ENCODE measurements at regions not wholly inside any gene's neighbourhood (a gene's known extent, or its start where the extent isn't known, plus 50 kb on each side); places are given as distances from the start of the nearest gene placed in this dataset.
"Not testable (repeated sequence)": the region's sequence is repeated elsewhere in the genome, so short reads cannot be mapped to it uniquely, and the experiment has no call there.

GRCh38 chr14:22176957-22177356 is 412.1 kb downstream of the DAD1 start:
- Mint-ChIP-seq H3K9me3 (ENCODE audit: low read depth) (no peaks in the 10 kb centered on the region), H3K27ac (peak overlapping the region; percentile 58), H3K4me3 (peak overlapping the region; percentile 23), H3K36me3 (ENCODE audit: low read depth) (peaks cover 1% of the 10 kb centered on the region), H3K4me1 (peaks cover 17% of the 10 kb centered on the region), H3K27me3 (no peaks in the 10 kb centered on the region)
- ATAC-seq (peak; percentile 84), DNase-seq (no peak)
- POLR2A ChIA-PET = interaction anchor here (1.0 kb wide), 1 partner anchor 379 kb away, joined by 3 read pairs; no protein-coding TSS in a partner anchor
- intact Hi-C loops (cut with DNase I, micrococcal nuclease) = no loop called here
- CTCF ChIA-PET = interaction anchor here (0.7 to 1.8 kb wide), 5 partner anchors 9 to 67 kb away, joined by 3 to 8 read pairs (median 4); no protein-coding TSS in a partner anchor

GRCh38 chr14:22175278-22175558 is 413.8 kb downstream of the DAD1 start:
- intact Hi-C loops (cut with DNase I, micrococcal nuclease); H3K27ac Mint-ChIP-seq: not testable (repeated sequence)

DNA sequence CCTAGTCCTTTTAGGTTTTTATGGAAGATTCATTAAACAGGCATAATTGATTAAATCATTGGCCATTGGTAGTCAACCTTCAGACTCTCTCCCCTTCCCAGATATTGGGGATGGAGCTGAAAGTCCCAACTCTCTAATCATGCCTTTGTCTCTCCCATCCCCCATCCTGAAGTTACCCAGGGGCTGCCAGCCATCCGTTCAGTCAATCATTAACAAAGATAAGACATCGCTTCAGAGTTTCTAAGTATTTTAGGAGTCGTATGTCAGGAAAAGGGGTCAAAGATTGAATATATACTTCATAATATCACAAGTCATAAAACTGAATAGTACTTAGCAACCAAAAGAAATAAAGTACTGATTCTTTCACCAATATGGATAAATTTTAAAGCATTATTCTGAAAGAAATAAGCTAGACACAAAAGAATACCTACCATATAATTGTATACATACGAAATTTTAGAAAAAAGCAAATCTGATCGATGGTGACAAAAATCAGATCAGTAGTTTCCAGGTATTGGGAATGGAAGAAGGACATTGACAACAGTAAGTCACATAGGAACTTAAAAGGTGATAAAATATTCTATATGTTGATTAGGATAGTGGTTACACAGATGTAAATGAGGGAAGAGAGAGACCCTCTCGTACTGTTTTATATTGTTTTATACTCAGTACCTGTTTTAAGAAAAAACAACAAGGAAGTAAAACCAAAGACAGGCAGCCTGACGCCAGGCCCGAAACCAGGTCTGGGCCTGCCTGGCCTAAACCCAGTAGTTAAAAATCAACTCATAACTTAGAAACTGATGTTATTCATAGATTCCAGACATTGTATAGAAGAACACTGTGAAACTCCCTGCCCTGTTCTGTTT is 414.4 kb downstream of the DAD1 start:
- Mint-ChIP-seq H3K27ac (no peak overlapping the region), H3K4me3 (no peak overlapping the region), H3K4me1 (peaks cover 15% of the 10 kb centered on the region), H3K36me3 (ENCODE audit: low read depth) (peaks cover 5% of the 10 kb centered on the region), H3K9me3 (ENCODE audit: low read depth) (no peaks in the 10 kb centered on the region), H3K27me3 (no peaks in the 10 kb centered on the region)
- no peak for DNase-seq
- POLR2A ChIA-PET = no interaction called here
- intact Hi-C loops (cut with DNase I, micrococcal nuclease) = no loop called here
- no peak for ATAC-seq
- CTCF ChIA-PET = no interaction called here

More at GRCh38 chr14:22175278-22175558, 413.8 kb downstream of the DAD1 start:
- H3K36me3 Mint-ChIP-seq (ENCODE audit: low read depth); H3K27me3 Mint-ChIP-seq; POLR2A ChIA-PET; H3K4me3 Mint-ChIP-seq; DNase-seq; CTCF ChIA-PET; H3K9me3 Mint-ChIP-seq (ENCODE audit: low read depth); ATAC-seq: not testable (repeated sequence)
- H3K4me1 Mint-ChIP-seq = peaks cover 17% of the 10 kb centered on the region

DNA sequence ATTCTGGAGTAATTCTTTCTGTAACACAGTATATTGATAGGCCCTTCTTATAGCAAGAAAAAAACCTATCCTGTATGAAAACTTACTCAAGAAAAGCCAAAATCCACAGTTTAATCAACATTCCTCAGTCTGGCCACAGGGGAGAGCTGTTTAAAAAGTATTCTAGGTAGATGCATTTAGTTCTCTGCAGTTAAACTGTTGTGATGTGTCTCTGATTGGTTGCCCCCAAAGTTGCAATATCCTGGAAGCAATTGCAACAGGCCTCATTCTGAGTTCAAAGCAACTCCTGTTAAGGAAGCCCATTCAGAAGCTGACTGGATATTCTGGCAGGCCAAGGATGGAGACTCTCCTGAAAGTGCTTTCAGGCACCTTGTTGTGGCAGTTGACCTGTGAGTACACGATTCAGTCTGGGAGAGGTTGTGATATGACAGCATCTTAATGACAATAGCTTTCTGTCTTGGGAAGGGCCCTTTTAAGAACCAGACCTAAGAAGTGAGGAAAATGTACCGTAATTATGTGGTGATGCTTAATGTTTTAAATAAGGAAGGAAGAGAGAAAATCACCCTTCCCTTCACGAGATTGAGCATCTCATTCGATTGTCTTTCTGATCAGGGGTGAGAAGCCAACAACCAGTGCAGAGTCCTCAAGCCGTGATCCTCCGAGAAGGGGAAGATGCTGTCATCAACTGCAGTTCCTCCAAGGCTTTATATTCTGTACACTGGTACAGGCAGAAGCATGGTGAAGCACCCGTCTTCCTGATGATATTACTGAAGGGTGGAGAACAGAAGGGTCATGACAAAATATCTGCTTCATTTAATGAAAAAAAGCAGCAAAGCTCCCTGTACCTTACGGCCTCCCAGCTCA is 420.7 kb downstream of the DAD1 start:
- no peak for DNase-seq
- CTCF ChIA-PET = interaction anchor here (0.9 to 1.7 kb wide), 2 partner anchors 9 to 33 kb away, joined by 3 to 4 read pairs; no protein-coding TSS in a partner anchor
- peak overlapping the region; percentile 69 for H3K4me3 Mint-ChIP-seq

DNA sequence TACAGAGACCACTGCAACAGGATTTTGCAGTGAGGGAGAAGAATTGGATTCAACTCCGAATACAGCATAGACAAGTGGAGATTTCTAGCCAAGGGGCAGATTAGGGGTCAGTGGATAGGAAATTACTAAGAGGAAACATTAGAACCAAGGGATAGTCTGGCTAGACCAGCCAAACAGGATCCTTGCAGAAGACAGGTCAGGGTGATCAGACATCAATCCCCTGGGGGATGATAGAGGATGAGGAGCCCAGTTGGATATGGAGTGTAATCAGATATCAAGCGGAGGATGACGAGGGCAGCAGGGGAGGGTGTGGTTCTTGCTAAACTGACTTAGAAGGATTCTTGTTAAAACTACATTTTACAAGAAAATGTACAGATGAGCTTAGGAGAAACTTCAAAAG is 424.4 kb downstream of the DAD1 start:
- CTCF ChIA-PET = interaction anchor here (0.8 to 2.5 kb wide), 3 partner anchors 12 to 406 kb away, joined by 3 to 8 read pairs (median 7); no protein-coding TSS in a partner anchor
- POLR2A ChIA-PET = no interaction called here
- Mint-ChIP-seq H3K4me1 (peaks cover 13% of the 10 kb centered on the region), H3K9me3 (ENCODE audit: low read depth) (no peaks in the 10 kb centered on the region), H3K27me3 (no peaks in the 10 kb centered on the region), H3K27ac (no peak overlapping the region), H3K36me3 (ENCODE audit: low read depth) (peaks cover 2% of the 10 kb centered on the region), H3K4me3 (no peak overlapping the region)
- no peak for ATAC-seq
- intact Hi-C loops (cut with DNase I, micrococcal nuclease) = loop anchor here in 1 of 2 experiments (5.0 kb wide), 2 partner anchors 38 to 328 kb away; no protein-coding TSS in a partner anchor
- no peak for DNase-seq

More for the DNA sequence above, 420.7 kb downstream of the DAD1 start:
- ATAC-seq = peak; percentile 63
- Mint-ChIP-seq H3K4me1 (peaks cover 4% of the 10 kb centered on the region), H3K36me3 (ENCODE audit: low read depth) (peaks cover 6% of the 10 kb centered on the region), H3K9me3 (ENCODE audit: low read depth) (no peaks in the 10 kb centered on the region), H3K27ac (peak overlapping the region; percentile 81), H3K27me3 (no peaks in the 10 kb centered on the region)
- intact Hi-C loops (cut with DNase I, micrococcal nuclease) = loop anchor here in 1 of 2 experiments (5.0 kb wide), 1 partner anchor 34 kb away; no protein-coding TSS in a partner anchor
- POLR2A ChIA-PET = no interaction called here

DNA sequence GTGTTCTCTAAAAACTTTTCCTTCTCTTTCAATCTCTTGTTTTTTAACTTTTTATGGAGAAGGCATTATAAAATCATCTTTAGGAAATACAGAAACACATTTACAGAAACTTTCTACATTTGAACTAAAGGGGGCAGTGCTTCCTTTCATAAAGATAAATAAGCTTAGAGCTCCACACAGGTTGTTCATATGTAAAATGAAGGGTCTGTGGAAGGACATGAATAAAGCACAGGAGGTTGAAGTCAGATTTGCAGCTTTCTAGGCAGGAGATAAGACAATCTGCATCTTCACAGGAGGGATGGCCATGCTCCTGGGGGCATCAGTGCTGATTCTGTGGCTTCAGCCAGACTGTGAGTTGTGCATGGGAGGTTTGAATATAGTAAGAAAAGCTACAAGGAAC is 426.0 kb downstream of the DAD1 start:
- intact Hi-C loops (cut with DNase I, micrococcal nuclease) = loop anchor here (1.0 to 5.0 kb wide), 2 partner anchors 327 to 329 kb away; no protein-coding TSS in a partner anchor
- peak overlapping the region; percentile 83 for H3K27ac Mint-ChIP-seq
- POLR2A ChIA-PET = interaction anchor here (1.0 kb wide), 2 partner anchors 393 to 398 kb away, joined by 3 read pairs; no protein-coding TSS in a partner anchor
- H3K4me1 Mint-ChIP-seq = peaks cover 19% of the 10 kb centered on the region
- CTCF ChIA-PET = interaction anchor here (0.8 to 1.9 kb wide), 7 partner anchors 14 to 407 kb away, joined by 3 to 8 read pairs (median 4); no protein-coding TSS in a partner anchor
- DNase-seq (no peak), ATAC-seq (peak; percentile 52)
- H3K36me3 Mint-ChIP-seq (ENCODE audit: low read depth) = no peaks in the 10 kb centered on the region
- no peaks in the 10 kb centered on the region for H3K9me3 Mint-ChIP-seq (ENCODE audit: low read depth)
- peak overlapping the region; percentile 67 for H3K4me3 Mint-ChIP-seq
- H3K27me3 Mint-ChIP-seq = no peaks in the 10 kb centered on the region

DNA sequence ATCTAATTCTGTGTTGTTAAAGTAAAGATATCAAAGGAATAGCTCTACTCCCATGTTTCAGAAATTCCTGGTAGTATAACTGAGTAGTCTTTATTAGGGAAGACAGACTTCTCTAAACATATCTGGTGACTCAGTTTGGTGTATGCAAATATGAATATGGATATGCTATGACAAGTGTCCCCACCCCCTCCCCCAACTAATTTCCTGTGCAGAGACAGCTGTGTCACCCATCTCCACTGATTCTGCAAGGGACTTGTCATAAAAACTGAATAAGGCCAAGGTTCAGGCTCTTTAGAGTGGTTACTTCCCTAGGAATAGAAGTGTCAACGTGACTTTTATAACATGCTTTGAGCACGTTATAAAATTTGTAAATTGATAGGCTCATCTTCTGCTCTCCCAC is 429.1 kb downstream of the DAD1 start:
- POLR2A ChIA-PET = interaction anchor here (0.5 to 0.6 kb wide), 3 partner anchors 10 to 446 kb away, joined by 3 to 9 read pairs (median 3); no protein-coding TSS in a partner anchor

GRCh38 chr14:22159099-22159498 is 429.9 kb downstream of the DAD1 start:
- POLR2A ChIA-PET = no interaction called here
- H3K27ac Mint-ChIP-seq = no peak overlapping the region
- CTCF ChIA-PET = interaction anchor here (0.6 to 1.2 kb wide), 2 partner anchors 11 to 53 kb away, joined by 3 read pairs; no protein-coding TSS in a partner anchor
- no peak overlapping the region for H3K4me3 Mint-ChIP-seq
- peaks cover 15% of the 10 kb centered on the region for H3K4me1 Mint-ChIP-seq
- ATAC-seq (no peak), DNase-seq (no peak)
- no peaks in the 10 kb centered on the region for H3K36me3 Mint-ChIP-seq (ENCODE audit: low read depth)
- H3K27me3 Mint-ChIP-seq = no peaks in the 10 kb centered on the region
- intact Hi-C loops (cut with DNase I, micrococcal nuclease) = no loop called here
- no peaks in the 10 kb centered on the region for H3K9me3 Mint-ChIP-seq (ENCODE audit: low read depth)

More for the DNA sequence above, 429.1 kb downstream of the DAD1 start:
- CTCF ChIA-PET = no interaction called here
- DNase-seq (peak; percentile 26), ATAC-seq (peak; percentile 64)
- H3K27ac Mint-ChIP-seq = no peak overlapping the region
- H3K4me3 Mint-ChIP-seq = no peak overlapping the region
- no peaks in the 10 kb centered on the region for H3K9me3 Mint-ChIP-seq (ENCODE audit: low read depth)
- H3K4me1 Mint-ChIP-seq = peaks cover 15% of the 10 kb centered on the region
- no peaks in the 10 kb centered on the region for H3K27me3 Mint-ChIP-seq
- intact Hi-C loops (cut with DNase I, micrococcal nuclease) = loop anchor here in 1 of 2 experiments (5.0 kb wide), 1 partner anchor 332 kb away; no protein-coding TSS in a partner anchor
- H3K36me3 Mint-ChIP-seq (ENCODE audit: low read depth) = no peaks in the 10 kb centered on the region

DNA sequence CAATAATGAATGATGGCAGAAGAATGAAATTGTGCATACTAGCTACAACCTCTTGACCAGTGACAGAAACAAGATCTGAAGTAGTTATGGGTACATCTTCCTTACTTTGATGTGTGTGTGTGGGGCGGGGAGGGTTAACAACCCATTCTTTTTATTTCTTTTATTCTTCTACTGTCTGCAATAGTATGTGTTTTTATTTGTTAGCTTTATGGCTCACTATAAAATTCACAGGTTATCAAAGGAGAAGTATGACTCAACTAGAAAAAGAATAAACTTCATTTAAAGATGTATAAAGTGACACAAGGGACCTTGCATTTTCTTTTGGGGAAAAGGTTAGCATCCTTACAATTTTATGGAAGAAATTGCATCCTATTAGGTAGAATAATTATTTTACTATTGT is 430.5 kb downstream of the DAD1 start:
- H3K4me3 Mint-ChIP-seq = no peak overlapping the region

DNA sequence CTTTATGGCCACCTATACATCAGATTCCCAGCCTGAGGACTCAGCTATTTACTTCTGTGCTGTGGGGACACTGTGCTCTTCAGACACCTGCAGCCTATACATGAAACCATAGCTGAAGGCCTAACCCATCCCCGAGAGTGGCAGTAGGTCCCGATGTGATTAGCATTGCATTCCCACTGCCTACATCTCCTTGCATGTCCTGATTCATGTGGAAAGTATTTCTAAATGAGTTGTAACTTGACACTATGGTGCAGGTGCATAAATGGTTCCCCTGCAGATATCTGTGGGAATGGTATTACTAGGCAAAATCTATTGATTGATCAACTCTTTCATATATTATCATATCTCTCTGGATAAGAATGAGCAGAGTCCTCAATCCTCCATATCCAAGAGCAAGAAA is 433.5 kb downstream of the DAD1 start:
- Mint-ChIP-seq H3K27me3 (no peaks in the 10 kb centered on the region), H3K27ac (no peak overlapping the region), H3K4me1 (peaks cover 14% of the 10 kb centered on the region), H3K36me3 (ENCODE audit: low read depth) (no peaks in the 10 kb centered on the region), H3K9me3 (ENCODE audit: low read depth) (no peaks in the 10 kb centered on the region), H3K4me3 (no peak overlapping the region)
- ChIA-PET POLR2A (no interaction called here), CTCF (no interaction called here)
- ATAC-seq (no peak), DNase-seq (no peak)
- intact Hi-C loops (cut with DNase I, micrococcal nuclease) = loop anchor here in 1 of 2 experiments (1.0 kb wide), 1 partner anchor 18 kb away; no protein-coding TSS in a partner anchor

More for the DNA sequence above, 430.5 kb downstream of the DAD1 start:
- ATAC-seq (no peak), DNase-seq (no peak)
- Mint-ChIP-seq H3K9me3 (ENCODE audit: low read depth) (no peaks in the 10 kb centered on the region), H3K27ac (no peak overlapping the region), H3K36me3 (ENCODE audit: low read depth) (no peaks in the 10 kb centered on the region), H3K27me3 (no peaks in the 10 kb centered on the region), H3K4me1 (peaks cover 15% of the 10 kb centered on the region)
- POLR2A ChIA-PET = no interaction called here
- CTCF ChIA-PET = interaction anchor here (0.6 to 1.2 kb wide), 2 partner anchors 10 to 52 kb away, joined by 3 read pairs; no protein-coding TSS in a partner anchor
- intact Hi-C loops (cut with DNase I, micrococcal nuclease) = no loop called here

DNA sequence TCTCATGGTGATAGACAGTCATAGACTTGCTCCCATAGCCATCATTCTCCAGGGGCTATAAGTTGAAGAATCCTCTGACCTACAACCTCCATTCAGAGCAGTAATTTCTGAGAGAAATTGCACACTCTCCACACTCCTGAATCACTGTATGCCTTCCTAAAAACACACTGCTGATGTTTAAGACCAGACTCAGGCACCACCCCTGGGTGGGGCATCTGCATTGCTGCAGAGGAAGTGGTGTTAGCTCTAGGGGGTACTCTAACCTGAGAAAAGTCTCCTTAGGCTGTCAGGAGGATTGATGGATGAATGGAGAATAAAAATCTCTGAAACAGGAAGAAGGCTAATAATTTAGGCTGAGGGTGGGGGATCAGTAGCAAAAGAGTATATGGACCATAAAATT is 436.1 kb downstream of the DAD1 start:
- Mint-ChIP-seq H3K4me3 (no peak overlapping the region), H3K27ac (no peak overlapping the region), H3K27me3 (no peaks in the 10 kb centered on the region), H3K36me3 (ENCODE audit: low read depth) (no peaks in the 10 kb centered on the region), H3K4me1 (peaks cover 6% of the 10 kb centered on the region), H3K9me3 (ENCODE audit: low read depth) (no peaks in the 10 kb centered on the region)
- intact Hi-C loops (cut with DNase I, micrococcal nuclease) = no loop called here
- ATAC-seq (no peak), DNase-seq (no peak)
- POLR2A ChIA-PET = no interaction called here
- CTCF ChIA-PET = no interaction called here

Measured in activated CD4-positive, alpha-beta T cell treated with anti-CD3 and anti-CD28 coated beads for 36 hours (primary cell).